Activated CD4-positive, CD25-positive, alpha-beta regulatory T cell treated with anti-CD3 and anti-CD28 coated beads, Interleukin-2, amount 50 U/mL, for 72 hours (primary cell): ENCODE measurements at regions not wholly inside any gene's neighbourhood (a gene's known extent, or its start where the extent isn't known, plus 50 kb on each side); places are given as distances from the start of the nearest gene placed in this dataset.

Experiments used
- DNase-seq: peaks from one replicate; pipeline ENCODE4 v3.0.0; 2021

DNA sequence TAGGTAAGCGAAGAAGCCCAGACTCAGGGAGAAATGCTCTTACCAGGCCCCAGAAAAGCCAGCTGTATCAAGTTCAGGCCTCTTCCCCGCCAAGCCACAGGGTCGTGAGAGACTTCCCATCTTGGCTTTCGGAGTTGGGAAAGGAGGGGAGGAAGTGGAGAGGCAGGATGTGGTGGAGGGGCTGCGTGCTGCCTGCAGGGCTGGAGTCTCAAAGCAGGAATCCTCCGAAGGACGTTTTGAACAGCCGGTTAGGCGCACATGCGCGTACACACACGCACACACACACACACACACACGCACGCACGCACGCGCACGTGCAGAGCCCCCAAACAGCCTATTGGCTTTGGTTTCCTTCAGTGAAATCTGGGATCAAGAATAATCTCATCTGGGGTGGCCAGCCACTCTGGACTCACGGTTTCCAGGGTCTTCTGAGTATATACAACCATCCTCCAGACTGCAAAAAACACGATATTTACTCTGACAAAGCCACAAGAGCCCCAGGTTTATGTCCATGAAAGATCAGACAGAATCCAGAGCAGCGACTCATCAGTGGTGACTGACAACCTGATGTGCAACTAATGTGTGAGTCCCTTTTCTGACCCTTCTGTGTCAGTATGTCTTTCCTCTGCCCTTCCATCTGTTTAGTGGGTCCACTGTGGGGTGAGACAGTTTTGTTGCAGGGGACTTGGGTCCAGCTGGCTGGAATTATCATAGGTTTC, 115.0 kb upstream of the ZNF438 start:
- DNase-seq = no peak

DNA sequence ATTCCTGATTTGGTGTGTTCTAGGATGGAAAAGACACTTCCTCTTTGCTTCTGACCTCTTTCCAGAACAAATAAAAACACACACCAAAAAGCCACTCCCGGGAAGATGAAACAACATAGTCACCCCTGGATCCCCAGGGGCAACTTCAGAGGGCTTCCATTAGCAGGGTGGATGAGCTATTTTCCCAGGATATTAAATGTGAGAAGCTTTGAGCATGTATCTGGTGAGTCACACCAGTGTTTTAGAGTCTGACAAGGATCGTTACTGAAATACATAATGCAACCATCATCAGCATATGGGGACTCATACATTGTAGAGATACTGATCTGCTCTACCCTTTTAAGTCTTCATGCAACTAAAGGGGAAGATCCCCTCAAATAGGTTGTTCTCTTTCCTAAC, 115.5 kb upstream of the ZNF438 start:
- DNase-seq = no peak

DNA sequence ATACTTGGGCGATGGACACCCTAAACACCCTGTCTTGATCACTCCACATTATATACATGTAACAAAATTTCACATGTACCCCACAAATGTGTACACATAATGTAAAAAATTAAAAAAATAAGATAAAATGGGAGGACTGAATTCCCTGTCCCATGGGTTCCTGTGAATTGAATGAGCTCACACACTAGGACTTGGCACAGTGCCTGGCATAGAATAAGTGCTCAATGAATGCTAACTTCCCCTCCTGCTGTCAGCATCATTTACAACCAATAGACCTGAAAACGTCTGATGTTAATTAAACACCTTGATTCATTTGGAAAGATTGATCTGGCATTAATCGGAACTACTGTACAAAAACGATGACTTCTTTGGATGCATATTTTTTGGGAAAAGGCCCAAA, 117.3 kb upstream of the ZNF438 start:
- DNase-seq = no peak

DNA sequence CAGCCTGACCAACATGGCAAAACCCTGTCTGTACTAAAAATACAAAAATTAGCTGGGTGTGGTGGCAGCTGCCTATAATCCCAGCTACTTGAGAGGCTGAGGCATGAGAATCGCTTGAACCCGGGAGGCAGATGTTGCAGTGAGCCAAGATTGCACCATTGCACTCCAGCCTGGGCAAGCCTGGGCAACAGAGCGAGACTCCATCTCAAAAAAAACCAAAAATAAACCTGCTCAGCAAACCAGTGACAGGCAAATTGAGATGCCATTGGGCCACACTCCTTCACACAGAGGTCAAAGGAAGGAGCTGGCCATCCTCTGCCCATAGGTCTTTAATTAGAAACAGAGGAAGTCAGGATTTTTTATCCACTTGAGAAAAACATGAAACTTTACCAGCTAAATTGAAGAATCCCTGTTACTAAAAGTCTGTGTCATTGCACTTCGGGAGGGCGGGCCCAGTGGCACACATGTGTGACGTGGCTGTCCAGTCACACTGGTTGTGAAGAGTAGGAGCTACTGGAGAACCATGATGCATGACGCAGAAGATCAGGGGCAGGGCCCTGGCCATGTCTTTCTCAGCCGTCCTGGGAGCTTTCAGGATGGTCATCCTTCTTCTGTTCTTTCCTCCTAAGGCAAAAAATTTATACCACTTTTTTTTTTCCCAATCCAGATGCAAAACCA, 118.3 kb upstream of the ZNF438 start:
- no peak for DNase-seq

DNA sequence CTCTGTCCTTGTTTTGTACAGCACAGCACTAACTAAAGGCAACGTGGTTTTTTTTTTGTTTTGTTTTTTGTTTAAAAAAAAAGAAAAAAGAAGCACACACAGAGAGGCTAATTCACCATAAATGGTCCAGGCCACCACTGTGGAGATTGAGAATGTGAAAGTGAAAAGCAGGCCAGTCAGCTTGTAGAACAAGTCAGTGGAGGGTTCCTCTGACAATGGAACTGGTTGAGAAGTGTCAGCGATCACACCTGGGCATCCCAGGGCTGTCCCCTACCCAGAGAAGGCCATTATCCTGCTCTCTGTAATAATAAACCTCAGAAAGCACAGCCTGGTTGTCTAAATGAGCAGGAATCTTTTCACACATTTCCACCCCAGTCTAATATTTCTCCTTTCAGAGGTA, 119.6 kb upstream of the ZNF438 start:
- no peak for DNase-seq

DNA sequence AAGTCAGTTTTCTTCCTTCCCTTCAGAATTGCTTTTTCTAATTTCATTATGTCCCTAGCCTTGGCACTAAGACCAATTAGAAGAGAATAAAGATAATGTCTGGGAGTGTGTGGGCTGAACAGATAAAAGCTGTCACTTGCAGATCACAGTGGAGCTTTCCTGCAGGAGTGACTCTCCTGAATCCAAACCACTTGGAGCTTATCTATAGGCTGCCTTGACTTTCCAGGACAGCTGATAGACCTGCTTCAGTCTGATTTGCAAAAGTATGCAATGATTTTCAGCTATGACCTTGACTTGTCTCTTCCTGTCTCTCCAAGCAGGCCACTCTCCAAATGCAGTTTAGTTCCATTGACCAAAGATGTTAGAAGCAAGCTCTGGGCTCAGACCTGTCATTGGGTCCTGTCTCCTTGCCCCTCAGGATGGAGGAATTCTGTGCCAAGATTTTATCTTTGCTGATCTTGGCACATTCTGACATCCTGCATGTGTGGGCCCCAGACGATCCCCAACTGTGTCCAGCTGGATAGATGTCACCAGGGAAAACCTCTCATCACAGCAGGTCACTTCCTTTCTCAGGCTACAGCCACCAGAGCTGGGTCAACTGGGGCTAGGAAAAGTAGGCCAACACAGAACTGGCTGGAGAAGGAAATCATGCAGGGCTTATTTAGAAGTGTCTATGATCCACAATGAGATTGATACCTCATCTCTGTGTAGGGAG, 120.9 kb upstream of the ZNF438 start:
- no peak for DNase-seq

DNA sequence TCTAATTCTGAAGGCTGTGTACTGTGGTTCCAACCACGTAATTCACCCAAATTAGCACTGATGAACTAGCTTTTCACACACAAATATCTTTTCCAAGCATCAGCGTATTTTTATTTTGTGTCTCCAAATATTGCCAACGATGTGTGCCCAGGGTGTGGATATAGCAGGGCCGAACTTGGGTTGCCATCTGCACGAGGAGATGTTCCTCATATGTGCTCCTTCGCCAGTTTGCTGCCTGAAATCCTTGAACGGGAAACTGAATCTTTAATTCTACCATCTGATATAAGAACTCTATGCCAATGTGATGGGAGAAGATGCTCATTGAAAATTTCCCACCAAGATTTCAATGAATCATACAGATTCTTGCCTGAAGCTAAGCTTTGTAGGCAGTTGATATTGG, 121.5 kb upstream of the ZNF438 start:
- no peak for DNase-seq

DNA sequence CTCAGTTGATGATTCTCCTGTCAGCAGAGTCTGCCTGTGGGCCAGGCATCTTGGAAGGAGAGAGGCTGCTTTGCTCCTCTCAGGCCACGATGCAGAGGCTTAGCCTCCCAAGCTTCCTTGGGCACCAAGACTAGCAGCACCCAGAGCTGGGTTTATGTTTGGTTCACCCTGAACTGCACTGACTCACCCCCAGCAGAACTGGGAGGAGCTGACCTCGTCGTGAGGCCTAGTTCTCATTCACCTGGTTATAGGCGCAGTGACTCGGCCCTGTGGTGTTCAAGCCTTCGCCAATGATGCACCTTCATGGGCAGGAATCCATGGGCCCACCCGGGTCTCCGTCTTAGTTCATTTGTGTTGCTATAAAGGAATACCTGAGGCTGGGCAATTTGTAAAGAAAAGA, 122.0 kb upstream of the ZNF438 start:
- DNase-seq = no peak

DNA sequence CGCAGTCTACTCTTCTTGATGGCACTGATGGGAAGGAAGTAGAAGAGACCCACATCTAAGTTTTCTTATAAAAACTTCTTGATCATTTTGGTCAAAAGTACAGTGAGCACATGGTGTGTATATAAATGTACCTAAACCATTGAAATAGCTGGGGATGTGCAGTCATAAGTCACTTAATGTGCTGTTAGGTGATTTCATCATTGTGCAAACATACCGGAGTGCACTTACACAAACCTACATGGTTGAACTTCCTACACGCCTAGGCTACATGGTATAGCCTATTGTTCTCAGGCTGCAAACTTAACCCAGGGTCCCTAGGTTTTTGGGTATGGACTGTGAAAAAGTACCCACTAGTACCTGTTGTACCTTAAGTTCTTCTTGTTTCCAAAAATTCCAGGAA, 123.3 kb upstream of the ZNF438 start:
- no peak for DNase-seq

DNA sequence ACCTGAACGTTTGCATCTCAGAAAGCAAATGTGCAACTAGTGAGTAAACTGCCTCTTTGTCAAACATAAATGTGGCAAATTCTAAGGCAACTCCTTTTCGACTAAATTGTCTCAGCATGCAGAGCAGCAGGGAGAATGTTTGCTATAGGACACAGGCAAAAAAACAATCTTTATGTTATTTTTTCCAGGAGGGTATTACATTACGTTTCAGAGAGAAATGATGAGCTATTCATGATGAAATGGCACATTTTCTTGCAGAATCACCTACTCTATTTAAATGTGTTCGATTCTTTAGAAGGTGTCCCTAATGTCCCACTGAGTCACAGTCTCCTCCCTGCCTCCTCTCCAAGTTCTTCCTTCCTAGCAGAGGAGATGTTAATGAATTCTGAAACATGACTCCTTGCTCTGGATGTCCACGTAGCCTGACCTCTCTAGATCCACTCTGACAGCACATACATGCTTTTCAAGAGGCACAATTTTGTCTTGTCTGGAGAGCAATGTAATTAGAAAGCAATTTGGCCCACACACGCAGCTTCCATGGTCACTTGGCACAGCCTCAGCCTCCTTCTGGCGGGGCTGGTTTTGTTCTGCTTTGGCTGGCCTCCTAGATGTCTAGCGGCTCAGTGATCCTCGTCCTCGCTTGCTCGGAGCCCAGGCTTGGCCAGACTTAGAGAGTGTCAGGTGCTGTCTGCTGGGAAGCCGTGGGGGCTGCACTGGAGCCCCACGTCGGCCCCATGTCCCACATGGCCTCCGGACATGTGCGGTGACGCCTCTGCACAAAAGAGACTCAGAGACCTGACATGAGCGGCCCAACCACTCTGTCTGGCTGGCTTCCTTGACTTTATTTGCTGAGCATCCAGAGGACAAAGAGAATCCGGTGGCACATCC, 125.7 kb upstream of the ZNF438 start:
- no peak for DNase-seq

DNA sequence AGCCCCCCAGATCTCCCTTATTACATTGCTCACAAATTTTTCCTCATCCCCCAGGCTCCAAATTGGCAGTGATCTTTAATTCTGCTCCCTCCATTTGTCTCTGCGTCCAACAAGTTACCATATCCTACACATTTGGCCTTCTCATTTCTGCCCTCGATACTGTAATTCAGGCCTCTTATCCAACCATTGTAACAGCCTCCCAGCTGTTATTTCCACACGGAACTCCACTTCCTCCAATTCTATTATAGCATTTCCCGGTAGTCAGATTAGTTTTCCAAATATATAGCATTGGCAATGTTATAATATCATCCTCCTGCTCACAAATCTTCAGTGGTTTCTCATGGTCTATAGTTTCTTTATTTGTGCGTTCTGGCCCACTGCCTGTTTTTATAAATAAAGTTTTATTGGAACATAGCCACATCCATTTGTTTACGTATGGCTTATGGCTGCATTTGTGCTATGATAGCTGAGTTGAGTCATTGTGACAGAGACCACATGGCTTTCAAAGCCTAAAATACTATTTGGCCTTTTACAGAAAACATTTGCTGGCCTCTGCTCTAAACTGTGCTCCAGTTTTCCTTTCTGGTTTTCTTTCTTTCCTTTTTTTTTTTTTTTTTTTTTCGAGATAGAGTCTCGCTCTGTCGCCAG, 126.5 kb upstream of the ZNF438 start:
- DNase-seq = no peak

DNA sequence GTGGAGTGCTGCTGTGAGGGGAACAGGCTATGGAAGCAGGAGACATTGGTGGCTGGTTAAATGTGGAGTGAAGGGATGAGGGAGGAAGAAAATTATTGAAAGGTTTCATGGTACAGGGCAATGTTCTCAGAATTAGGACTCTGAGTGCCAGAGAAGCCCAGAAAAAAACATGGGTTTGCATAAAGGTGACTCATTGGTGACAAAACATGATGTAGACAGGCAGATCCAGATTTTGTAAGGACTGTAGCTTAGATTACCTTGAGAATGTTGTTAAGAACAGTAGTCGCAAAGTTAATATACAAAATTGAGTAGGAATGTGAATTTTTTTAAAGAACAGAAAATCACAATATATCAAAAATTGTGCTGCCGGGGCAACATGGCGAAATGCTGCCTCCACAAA, 134.9 kb upstream of the ZNF438 start:
- no peak for DNase-seq

DNA sequence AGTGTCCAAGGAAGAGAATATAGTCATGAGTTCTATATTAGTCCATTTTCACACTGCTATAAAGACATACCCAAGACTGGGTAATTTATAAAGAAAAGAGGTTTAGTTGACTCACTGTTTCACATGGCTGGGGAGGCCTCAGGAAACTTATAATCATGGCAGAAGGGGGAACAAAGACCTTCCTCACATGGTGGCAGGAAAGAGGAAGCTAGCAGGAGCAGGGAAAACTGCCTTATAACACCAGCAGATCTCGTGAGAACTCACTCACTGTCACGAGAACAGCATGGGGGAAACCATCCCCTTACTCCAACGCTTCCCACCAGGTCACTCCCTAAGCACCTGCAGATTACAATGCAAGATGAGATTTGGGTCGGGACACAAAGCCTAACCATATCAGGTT, 139.0 kb upstream of the ZNF438 start:
- no peak for DNase-seq

DNA sequence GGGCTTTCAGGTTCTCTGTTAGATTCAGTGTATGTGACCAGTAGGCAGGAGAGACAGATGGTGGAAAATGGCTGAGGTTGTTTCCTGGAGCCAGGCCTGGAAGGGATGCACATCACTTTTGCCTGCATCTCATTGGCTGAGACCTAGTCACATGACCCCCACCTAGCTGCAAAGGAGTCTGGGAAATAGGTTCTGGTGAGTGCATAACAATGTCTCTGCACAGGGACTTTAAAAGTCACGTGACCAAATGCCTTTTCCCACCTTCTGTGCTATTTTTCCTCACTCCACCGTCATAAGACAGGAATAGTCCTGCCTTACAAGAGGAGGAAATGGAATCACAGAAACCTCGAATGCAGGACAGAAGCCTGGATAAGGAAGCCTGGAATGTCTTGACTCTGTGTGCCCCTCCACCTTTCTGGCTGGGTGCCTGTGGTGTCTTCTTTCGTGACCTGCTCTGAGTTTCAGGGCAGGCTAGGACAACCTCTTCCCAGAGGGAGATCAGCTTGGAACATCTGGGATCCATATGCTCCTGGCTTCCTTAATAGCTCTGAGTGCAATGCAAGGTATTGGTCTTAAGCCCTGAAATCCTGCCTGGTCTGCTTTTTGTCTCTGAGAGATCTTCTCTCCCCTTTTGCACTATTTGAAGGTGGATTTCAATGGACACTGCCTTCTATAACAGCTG, 139.9 kb upstream of the ZNF438 start:
- DNase-seq = no peak

DNA sequence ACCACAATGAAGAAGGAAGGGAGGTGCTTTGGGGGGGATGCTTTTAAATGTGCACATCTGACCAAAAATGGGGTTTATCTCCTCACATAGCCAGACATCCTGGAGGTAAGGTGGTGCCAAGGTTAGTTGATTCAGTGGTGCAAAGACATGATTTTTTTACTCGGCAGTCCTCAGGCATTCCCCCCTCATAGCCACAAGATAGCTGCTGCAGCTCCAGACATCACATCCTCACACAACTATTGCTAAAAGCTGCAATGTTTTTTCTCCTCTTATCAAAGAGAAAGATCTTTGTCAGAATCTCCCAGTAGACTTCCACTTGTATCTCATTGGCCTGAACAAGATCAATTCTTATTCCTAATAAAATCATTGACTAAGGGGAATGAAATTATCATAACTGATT, 141.3 kb upstream of the ZNF438 start:
- no peak for DNase-seq

DNA sequence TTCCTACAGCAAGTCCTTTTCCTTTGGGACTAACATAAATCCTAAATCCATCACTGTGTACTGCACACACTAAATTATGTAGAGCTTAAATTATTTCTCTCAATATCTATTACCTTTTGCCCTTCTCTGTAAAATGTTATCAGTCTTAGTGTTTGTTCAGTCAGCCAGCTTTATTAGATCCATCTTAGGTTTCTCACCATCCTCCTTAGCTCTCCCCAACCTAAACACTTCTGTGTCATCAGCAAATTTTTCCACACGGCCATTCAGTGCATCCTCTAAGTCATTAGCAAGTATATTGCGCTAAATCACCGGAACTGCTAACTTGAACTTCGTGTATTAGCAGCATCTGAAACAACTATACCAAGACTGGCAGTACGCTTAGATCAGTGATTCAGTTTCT, 142.1 kb upstream of the ZNF438 start:
- DNase-seq = no peak

DNA sequence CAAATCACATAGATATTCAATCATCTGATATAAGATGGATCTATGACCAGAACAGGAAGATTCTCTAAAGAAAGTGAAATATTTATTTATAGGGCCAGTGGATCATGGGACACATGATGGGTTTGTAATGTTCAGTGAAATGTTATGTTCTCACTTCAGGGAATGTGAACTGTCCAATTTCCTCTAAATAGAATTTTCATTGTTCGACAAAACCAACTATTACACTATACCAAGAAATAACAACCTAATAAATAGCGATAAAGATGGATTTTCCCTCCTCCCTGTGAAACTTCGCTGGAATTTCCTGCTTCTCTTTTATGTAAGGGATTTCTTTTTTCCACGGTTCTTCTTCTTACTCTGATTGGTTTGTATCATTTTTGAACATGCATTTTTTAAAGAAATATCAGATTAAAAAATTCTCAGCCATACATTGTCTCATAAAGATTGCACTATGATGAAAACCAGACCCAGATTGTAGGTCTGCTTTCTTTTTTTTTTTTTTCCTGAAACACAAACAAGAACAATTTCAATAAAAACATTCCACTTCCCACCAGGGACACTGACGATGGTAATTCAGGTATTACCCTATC, 139.8 kb upstream of the ZEB1 start:
- no peak for DNase-seq

DNA sequence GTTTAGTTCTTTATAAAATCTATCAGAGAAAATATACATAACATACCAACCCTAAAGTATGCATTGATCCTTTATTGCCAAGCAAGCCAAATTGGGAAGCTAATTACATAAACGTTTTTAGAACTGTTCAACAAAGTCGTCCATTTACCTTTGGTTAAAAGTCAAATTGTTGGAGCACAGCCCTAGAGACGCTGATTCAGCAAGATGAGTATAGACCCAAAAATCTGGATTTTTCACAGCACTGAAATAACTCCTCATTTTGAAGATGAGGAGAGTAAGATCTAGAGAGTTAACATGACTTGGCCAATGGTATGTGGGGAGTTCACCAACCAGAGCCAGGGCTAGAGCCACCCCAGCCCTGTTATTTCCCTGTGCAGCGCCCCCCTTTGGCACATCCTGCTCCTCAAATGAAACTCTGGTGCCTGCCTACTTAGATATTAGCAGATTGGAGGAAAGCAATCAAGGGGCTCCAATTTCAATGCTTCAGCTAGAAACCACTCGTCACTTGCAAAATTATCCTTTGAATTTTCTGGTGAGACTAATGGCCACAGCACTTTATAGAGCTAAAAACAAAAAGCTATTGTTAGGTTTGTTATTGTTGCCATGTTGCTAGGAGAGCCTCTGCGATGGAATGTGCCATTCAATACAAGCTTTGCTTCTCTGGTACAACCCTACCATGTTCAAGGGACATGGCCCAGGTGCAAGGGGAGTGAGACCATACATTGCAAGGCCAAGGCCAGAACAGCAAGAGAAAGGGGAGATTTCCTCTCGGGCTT, 132.6 kb upstream of the ZEB1 start:
- DNase-seq = no peak

DNA sequence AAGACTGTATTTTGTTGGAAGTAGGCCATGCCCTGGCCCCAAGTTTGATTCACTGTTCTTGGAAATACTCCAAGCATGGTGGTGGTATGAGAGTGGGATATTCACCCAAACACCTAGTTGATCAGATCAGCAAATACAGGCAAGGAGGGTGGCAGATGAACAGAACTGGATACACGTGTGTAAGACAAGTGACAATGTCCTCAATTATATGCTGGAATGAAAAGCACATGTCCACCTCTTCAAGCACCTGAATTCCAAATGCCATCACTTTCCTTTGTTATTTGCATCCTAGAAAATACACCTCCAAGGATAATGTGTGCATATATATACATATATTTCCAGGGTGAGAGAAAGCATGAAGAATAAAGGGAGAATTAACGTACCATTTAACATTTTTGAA, 131.8 kb upstream of the ZEB1 start:
- no peak for DNase-seq

DNA sequence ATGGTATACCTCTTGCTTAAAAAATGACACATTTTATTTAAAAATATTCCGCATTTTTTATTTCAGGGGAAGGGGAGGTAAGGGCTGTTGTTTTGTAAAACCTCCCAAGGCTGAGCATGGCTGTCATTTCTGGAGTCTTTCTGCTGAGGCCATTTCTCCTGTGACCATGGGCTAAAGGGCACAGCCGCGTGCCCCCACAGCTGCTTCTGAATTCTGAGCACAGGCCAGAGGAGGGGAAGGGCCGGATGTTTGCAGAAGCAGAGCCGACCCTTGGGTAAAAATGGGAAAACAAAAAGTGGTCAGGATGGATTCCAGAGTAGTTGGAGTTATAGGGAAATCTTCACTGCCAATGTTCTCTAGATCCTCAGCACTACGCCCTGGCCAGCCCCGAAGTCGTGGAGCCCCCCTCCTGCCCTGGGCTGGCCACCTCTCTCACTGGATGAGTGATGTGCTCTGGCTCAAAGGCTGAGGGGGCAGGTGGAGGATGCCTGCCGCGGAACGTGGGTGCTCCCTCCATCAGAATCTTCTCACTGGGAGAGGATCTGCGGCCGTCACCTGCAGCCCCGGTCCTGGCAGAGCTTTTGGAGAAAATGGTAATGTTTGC, 131.3 kb upstream of the ZEB1 start:
- no peak for DNase-seq
